ENCODE measurements at regions not wholly inside any gene's neighbourhood (a gene's known extent, or its start where the extent isn't known, plus 50 kb on each side); places are given as distances from the start of the nearest gene placed in this dataset.

- no peaks in the 10 kb centered on the region for H3K4me1 ChIP-seq (ENCODE audit: insufficient read depth, low read length, poor library complexity, severe bottlenecking)
- no peaks in the 10 kb centered on the region for H3K9me2 ChIP-seq (replicated peaks; ENCODE audit: low read depth, low read length)
- H3K36me3 ChIP-seq (ENCODE audit: insufficient read depth, low read length): no peaks in the 10 kb centered on the region
- H3K9ac ChIP-seq (ENCODE audit: low read depth, low read length, poor library complexity, severe bottlenecking): no peak overlapping the region
- H3K4me3 ChIP-seq (ENCODE audit: low read length, poor library complexity, severe bottlenecking): no peak overlapping the region
- H2AFZ ChIP-seq (ENCODE audit: low read length): no peak overlapping the region
- H3K9me3 ChIP-seq (ENCODE audit: insufficient read depth, low read depth, low read length): no peaks in the 10 kb centered on the region
- no peak overlapping the region for H3K4me2 ChIP-seq (ENCODE audit: low read depth, low read length, poor library complexity, severe bottlenecking)
- H4K20me1 ChIP-seq (ENCODE audit: insufficient read depth, low read length, poor library complexity, severe bottlenecking): no peaks in the 10 kb centered on the region
- H3K79me2 ChIP-seq (ENCODE audit: insufficient read depth, low read length): no peaks in the 10 kb centered on the region
- H3F3A ChIP-seq (ENCODE audit: low read depth): no peaks in the 10 kb centered on the region
- no peaks in the 10 kb centered on the region for H3K27me3 ChIP-seq (ENCODE audit: insufficient read depth, low read length, poor library complexity, severe bottlenecking)
- no peak for TF ChIP-seq EZH2phosphoT487 (IDR thresholded peaks at IDR 0.05; ENCODE audit: borderline replicate concordance)
- no peak for TF ChIP-seq CTCF (conservative IDR thresholded peaks at IDR 0.05; ENCODE audit: low read length)
Measured at GRCh38 chr4:158010361-158010760, 162.5 kb downstream of the GASK1B start.

- Histone ChIP-seq H3K9ac (ENCODE audit: low read depth, low read length, poor library complexity, severe bottlenecking) (no peak overlapping the region), H3K36me3 (ENCODE audit: insufficient read depth, low read length) (no peaks in the 10 kb centered on the region), H3K9me3 (ENCODE audit: insufficient read depth, low read depth, low read length) (no peaks in the 10 kb centered on the region), H3K4me2 (ENCODE audit: low read depth, low read length, poor library complexity, severe bottlenecking) (no peak overlapping the region), H3K4me3 (ENCODE audit: low read length, poor library complexity, severe bottlenecking) (no peak overlapping the region), H3K79me2 (ENCODE audit: insufficient read depth, low read length) (no peaks in the 10 kb centered on the region), H3K9me2 (replicated peaks; ENCODE audit: low read depth, low read length) (no peaks in the 10 kb centered on the region), H4K20me1 (ENCODE audit: insufficient read depth, low read length, poor library complexity, severe bottlenecking) (no peaks in the 10 kb centered on the region), H3F3A (ENCODE audit: low read depth) (no peaks in the 10 kb centered on the region), H2AFZ (ENCODE audit: low read length) (no peak overlapping the region), H3K4me1 (ENCODE audit: insufficient read depth, low read length, poor library complexity, severe bottlenecking) (no peaks in the 10 kb centered on the region), H3K27me3 (ENCODE audit: insufficient read depth, low read length, poor library complexity, severe bottlenecking) (no peaks in the 10 kb centered on the region)
- TF ChIP-seq CTCF (conservative IDR thresholded peaks at IDR 0.05; ENCODE audit: low read length): no peak
- no peak for TF ChIP-seq EZH2phosphoT487 (IDR thresholded peaks at IDR 0.05; ENCODE audit: borderline replicate concordance)
Measured at GRCh38 chr4:158008551-158009218, 164.1 kb downstream of the GASK1B start.

DNA sequence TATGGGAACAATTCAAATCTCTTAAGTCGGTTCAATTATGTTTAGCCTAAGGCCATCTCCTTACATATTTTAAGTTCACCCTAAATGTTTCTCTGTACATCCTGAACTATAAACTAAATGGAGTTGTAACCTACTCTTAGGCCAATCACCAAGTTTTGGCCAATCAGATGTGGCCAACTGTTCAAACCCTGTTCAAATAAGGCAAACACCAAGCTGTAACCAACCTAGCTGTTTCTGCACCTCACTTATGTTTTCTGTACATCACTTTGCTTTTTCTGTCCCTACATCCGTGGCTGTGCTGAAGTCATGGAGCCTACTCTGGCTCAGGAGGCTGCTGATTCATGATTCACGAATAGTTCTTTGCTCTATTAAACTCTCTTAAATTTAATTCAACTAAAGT lies 165.3 kb downstream of the GASK1B start:
- H3K36me3 ChIP-seq (ENCODE audit: insufficient read depth, low read length): no peaks in the 10 kb centered on the region
- H3K4me1 ChIP-seq (ENCODE audit: insufficient read depth, low read length, poor library complexity, severe bottlenecking): no peaks in the 10 kb centered on the region
- no peak overlapping the region for H3K4me2 ChIP-seq (ENCODE audit: low read depth, low read length, poor library complexity, severe bottlenecking)
- H3K9me2 ChIP-seq (replicated peaks; ENCODE audit: low read depth, low read length): no peaks in the 10 kb centered on the region
- no peak overlapping the region for H3K9ac ChIP-seq (ENCODE audit: low read depth, low read length, poor library complexity, severe bottlenecking)
- H3K27me3 ChIP-seq (ENCODE audit: insufficient read depth, low read length, poor library complexity, severe bottlenecking): no peaks in the 10 kb centered on the region
- no peak for TF ChIP-seq EZH2phosphoT487 (IDR thresholded peaks at IDR 0.05; ENCODE audit: borderline replicate concordance)
- no peak for TF ChIP-seq CTCF (conservative IDR thresholded peaks at IDR 0.05; ENCODE audit: low read length)
- no peaks in the 10 kb centered on the region for H3K9me3 ChIP-seq (ENCODE audit: insufficient read depth, low read depth, low read length)
- no peaks in the 10 kb centered on the region for H4K20me1 ChIP-seq (ENCODE audit: insufficient read depth, low read length, poor library complexity, severe bottlenecking)
- H3K79me2 ChIP-seq (ENCODE audit: insufficient read depth, low read length): no peaks in the 10 kb centered on the region
- no peaks in the 10 kb centered on the region for H3F3A ChIP-seq (ENCODE audit: low read depth)
- no peak overlapping the region for H2AFZ ChIP-seq (ENCODE audit: low read length)
- no peak overlapping the region for H3K4me3 ChIP-seq (ENCODE audit: low read length, poor library complexity, severe bottlenecking)

Data from Loucy (cell line).